ENCODE measurements at regions not wholly inside any gene's neighbourhood (a gene's known extent, or its start where the extent isn't known, plus 50 kb on each side); places are given as distances from the start of the nearest gene placed in this dataset.

DNA sequence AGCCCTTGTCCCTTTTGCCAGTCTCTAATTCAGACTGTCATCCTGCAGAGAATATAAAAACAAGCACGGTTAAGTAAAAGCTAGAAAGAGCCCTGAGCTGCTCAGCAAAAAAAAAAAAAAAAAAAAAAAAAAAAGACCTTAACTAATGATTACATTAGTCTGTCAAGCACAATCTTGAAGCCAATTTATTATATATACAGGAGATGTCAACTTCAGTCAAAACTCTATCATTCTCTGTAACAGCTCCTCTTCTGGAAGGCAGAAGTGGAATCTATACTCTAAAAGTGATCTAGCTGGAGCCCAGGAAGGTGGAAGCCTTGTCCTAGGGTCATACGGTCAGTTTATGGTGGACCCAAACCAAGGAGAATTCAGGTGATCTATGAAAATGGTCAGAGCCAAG lies 55.2 kb upstream of the UBASH3B start:
- Histone ChIP-seq H3K27ac (ENCODE audit: control insufficient read depth, insufficient read depth, low read length) (no peak overlapping the region), H2AFZ (ENCODE audit: control insufficient read depth, low read length) (no peak overlapping the region), H3K9me3 (ENCODE audit: control insufficient read depth, low read depth, low read length) (no peaks in the 10 kb centered on the region), H3K4me2 (ENCODE audit: control insufficient read depth, extremely low read depth, insufficient read depth, low read depth, low read length) (no peak overlapping the region), H3K27me3 (ENCODE audit: control insufficient read depth, extremely low read depth, insufficient read depth, low read length) (no peaks in the 10 kb centered on the region), H3K4me1 (ENCODE audit: control insufficient read depth, extremely low read depth, insufficient read depth, low read length) (no peaks in the 10 kb centered on the region), H4K20me1 (ENCODE audit: control insufficient read depth, extremely low read depth, insufficient read depth, low read length) (no peaks in the 10 kb centered on the region), H3K4me3 (ENCODE audit: control insufficient read depth in 2 of 3, extremely low read depth in 1 of 3, insufficient read depth in 2 of 3, low read depth in 1 of 3, low read length in 3 of 3) (no peak overlapping the region), H3K79me2 (ENCODE audit: control insufficient read depth, insufficient read depth, low read length) (no peaks in the 10 kb centered on the region), H3K36me3 (ENCODE audit: control insufficient read depth in 2 of 2, extremely low read depth in 1 of 2, insufficient read depth in 2 of 2, low read length in 2 of 2) (no peaks in the 10 kb centered on the region), H3K9ac (ENCODE audit: control insufficient read depth, extremely low read depth, insufficient read depth, low read length) (no peak overlapping the region), H3K9me1 (ENCODE audit: control insufficient read depth, extremely low read depth, insufficient read depth, low read length) (no peaks in the 10 kb centered on the region)
- no peak for FAIRE-seq
- no peak for DNase-seq (ENCODE audit: low read depth, low spot score)
- dilution Hi-C loops (cut with MboI; ENCODE audit: extremely low pct_ligation_motif_present, low sequenced_read_pairs) = no loop called here
- TF ChIP-seq EZH2 (IDR thresholded peaks at IDR 0.05; ENCODE audit: low read length) = no peak
- TF ChIP-seq, protein P1, sequence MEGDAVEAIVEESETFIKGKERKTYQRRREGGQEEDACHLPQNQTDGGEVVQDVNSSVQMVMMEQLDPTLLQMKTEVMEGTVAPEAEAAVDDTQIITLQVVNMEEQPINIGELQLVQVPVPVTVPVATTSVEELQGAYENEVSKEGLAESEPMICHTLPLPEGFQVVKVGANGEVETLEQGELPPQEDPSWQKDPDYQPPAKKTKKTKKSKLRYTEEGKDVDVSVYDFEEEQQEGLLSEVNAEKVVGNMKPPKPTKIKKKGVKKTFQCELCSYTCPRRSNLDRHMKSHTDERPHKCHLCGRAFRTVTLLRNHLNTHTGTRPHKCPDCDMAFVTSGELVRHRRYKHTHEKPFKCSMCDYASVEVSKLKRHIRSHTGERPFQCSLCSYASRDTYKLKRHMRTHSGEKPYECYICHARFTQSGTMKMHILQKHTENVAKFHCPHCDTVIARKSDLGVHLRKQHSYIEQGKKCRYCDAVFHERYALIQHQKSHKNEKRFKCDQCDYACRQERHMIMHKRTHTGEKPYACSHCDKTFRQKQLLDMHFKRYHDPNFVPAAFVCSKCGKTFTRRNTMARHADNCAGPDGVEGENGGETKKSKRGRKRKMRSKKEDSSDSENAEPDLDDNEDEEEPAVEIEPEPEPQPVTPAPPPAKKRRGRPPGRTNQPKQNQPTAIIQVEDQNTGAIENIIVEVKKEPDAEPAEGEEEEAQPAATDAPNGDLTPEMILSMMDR (optimal IDR thresholded peaks at IDR 0.05 in 1 of 3, IDR thresholded peaks at IDR 0.05 in 1 of 3, conservative IDR thresholded peaks at IDR 0.05 in 1 of 3; ENCODE audit: extremely low read depth in 1 of 3, insufficient read depth in 2 of 3, low read length in 3 of 3) = no peak

DNA sequence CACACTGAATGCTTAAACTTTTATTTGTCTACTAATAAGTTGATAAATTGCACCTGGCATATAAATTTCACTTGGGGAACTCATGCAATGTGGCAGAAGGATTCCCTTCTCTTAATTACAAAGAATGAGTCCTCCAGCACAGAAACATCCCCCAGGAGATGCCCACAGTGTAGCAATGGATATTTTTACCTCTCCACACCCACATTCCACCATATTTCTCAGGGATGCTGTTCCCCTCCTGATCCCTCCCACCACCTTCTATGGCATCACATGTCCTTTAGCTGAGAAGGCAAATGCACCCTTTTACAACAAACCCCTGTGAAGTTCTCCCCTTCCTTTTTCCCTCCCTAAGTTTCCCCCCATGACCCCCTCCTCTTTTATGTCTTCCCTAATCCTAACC lies 56.1 kb upstream of the UBASH3B start:
- Histone ChIP-seq H3K9me1 (ENCODE audit: control insufficient read depth, extremely low read depth, insufficient read depth, low read length) (no peaks in the 10 kb centered on the region), H3K27me3 (ENCODE audit: control insufficient read depth, extremely low read depth, insufficient read depth, low read length) (no peaks in the 10 kb centered on the region), H2AFZ (ENCODE audit: control insufficient read depth, low read length) (no peak overlapping the region), H3K4me2 (ENCODE audit: control insufficient read depth, extremely low read depth, insufficient read depth, low read depth, low read length) (no peak overlapping the region), H3K27ac (ENCODE audit: control insufficient read depth, insufficient read depth, low read length) (no peak overlapping the region), H3K4me3 (ENCODE audit: control insufficient read depth in 2 of 3, extremely low read depth in 1 of 3, insufficient read depth in 2 of 3, low read depth in 1 of 3, low read length in 3 of 3) (no peak overlapping the region), H4K20me1 (ENCODE audit: control insufficient read depth, extremely low read depth, insufficient read depth, low read length) (no peaks in the 10 kb centered on the region), H3K4me1 (ENCODE audit: control insufficient read depth, extremely low read depth, insufficient read depth, low read length) (no peaks in the 10 kb centered on the region), H3K9me3 (ENCODE audit: control insufficient read depth, low read depth, low read length) (no peaks in the 10 kb centered on the region), H3K9ac (ENCODE audit: control insufficient read depth, extremely low read depth, insufficient read depth, low read length) (no peak overlapping the region), H3K36me3 (ENCODE audit: control insufficient read depth in 2 of 2, extremely low read depth in 1 of 2, insufficient read depth in 2 of 2, low read length in 2 of 2) (no peaks in the 10 kb centered on the region), H3K79me2 (ENCODE audit: control insufficient read depth, insufficient read depth, low read length) (no peaks in the 10 kb centered on the region)
- FAIRE-seq = no peak
- TF ChIP-seq, protein P1 (optimal IDR thresholded peaks at IDR 0.05 in 1 of 3, IDR thresholded peaks at IDR 0.05 in 1 of 3, conservative IDR thresholded peaks at IDR 0.05 in 1 of 3; ENCODE audit: extremely low read depth in 1 of 3, insufficient read depth in 2 of 3, low read length in 3 of 3) = no peak
- no peak for TF ChIP-seq EZH2 (IDR thresholded peaks at IDR 0.05; ENCODE audit: low read length)
- DNase-seq (ENCODE audit: low read depth, low spot score) = no peak
- dilution Hi-C loops (cut with MboI; ENCODE audit: extremely low pct_ligation_motif_present, low sequenced_read_pairs) = no loop called here
